ENCODE measurements at regions not wholly inside any gene's neighbourhood (a gene's known extent, or its start where the extent isn't known, plus 50 kb on each side); places are given as distances from the start of the nearest gene placed in this dataset.

- no peak overlapping the region for H3K4me3 ChIP-seq (ENCODE audit: severe bottlenecking)
- no peak overlapping the region for H3K27ac ChIP-seq (ENCODE audit: poor library complexity, severe bottlenecking)
- H3K4me1 ChIP-seq (ENCODE audit: insufficient read depth, poor library complexity, severe bottlenecking) = no peaks in the 10 kb centered on the region
- no peak for ATAC-seq (ENCODE audit: low read depth)
- H3K36me3 ChIP-seq (ENCODE audit: low read depth) = no peaks in the 10 kb centered on the region
- H3K9me3 ChIP-seq (ENCODE audit: severe bottlenecking) = peaks cover 3% of the 10 kb centered on the region
- TF ChIP-seq CTCF (IDR thresholded peaks at IDR 0.05; ENCODE audit: poor library complexity, severe bottlenecking) = no peak
- DNase-seq (ENCODE audit: low spot score) = no peak
- no peaks in the 10 kb centered on the region for H3K27me3 ChIP-seq (ENCODE audit: insufficient read depth, poor library complexity, severe bottlenecking)
These were observed 1276.6 kb upstream of the FLRT2 start for GRCh38 chr14:84253326-84253725.

DNA sequence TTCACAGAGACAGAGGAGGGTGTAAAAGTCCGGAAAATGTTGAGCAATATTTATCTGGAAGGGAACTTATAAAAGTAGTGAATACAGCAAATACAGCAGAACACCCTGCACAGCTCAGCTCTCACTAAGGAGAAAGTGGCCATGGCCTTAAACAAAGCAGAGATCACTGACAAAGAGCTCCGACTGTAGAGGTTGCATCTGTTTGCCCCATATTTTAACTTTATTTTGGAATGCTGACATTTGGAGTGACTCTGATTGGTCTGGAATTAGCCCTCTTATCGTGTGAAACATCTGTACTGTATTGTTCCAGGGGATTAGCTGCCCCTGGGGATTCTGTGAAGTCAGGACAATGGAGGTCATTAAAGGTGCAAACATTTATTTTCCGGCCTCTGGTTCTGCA, 1275.7 kb upstream of the FLRT2 start:
- H3K36me3 ChIP-seq (ENCODE audit: low read depth) = no peaks in the 10 kb centered on the region
- H3K4me3 ChIP-seq (ENCODE audit: severe bottlenecking) = no peak overlapping the region
- ATAC-seq (ENCODE audit: low read depth) (no peak), DNase-seq (ENCODE audit: low spot score) (no peak)
- H3K27me3 ChIP-seq (ENCODE audit: insufficient read depth, poor library complexity, severe bottlenecking) = no peaks in the 10 kb centered on the region
- TF ChIP-seq CTCF (IDR thresholded peaks at IDR 0.05; ENCODE audit: poor library complexity, severe bottlenecking) = no peak
- peaks cover 3% of the 10 kb centered on the region for H3K9me3 ChIP-seq (ENCODE audit: severe bottlenecking)
- no peaks in the 10 kb centered on the region for H3K4me1 ChIP-seq (ENCODE audit: insufficient read depth, poor library complexity, severe bottlenecking)
- H3K27ac ChIP-seq (ENCODE audit: poor library complexity, severe bottlenecking) = no peak overlapping the region

DNA sequence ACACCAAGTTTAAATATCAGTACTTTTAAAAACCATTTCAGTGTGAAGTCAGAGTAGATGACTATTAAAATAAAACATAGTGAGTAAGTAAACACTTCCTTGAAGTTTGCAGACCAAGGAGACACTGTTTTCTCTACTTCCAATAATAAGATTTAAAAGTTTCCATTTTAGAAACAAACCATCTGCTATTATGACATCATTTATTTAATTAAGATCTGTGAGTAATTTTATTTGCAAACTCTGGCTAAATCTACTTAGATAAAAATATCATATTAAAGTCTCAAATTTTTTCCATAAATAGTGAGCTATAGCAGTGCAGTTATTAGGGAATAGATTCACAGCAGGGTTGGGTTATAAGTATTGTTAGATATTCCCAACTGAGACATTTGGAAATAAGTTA, 1267.0 kb upstream of the FLRT2 start:
- no peaks in the 10 kb centered on the region for H3K36me3 ChIP-seq (ENCODE audit: low read depth)
- DNase-seq (ENCODE audit: low spot score) (no peak), ATAC-seq (ENCODE audit: low read depth) (no peak)
- no peak for TF ChIP-seq CTCF (IDR thresholded peaks at IDR 0.05; ENCODE audit: poor library complexity, severe bottlenecking)
- no peaks in the 10 kb centered on the region for H3K27me3 ChIP-seq (ENCODE audit: insufficient read depth, poor library complexity, severe bottlenecking)
- peaks cover 2% of the 10 kb centered on the region for H3K9me3 ChIP-seq (ENCODE audit: severe bottlenecking)
- H3K4me1 ChIP-seq (ENCODE audit: insufficient read depth, poor library complexity, severe bottlenecking) = no peaks in the 10 kb centered on the region
- H3K4me3 ChIP-seq (ENCODE audit: severe bottlenecking) = no peak overlapping the region
- no peak overlapping the region for H3K27ac ChIP-seq (ENCODE audit: poor library complexity, severe bottlenecking)

- no peaks in the 10 kb centered on the region for H3K9me3 ChIP-seq (ENCODE audit: severe bottlenecking)
- peaks cover 3% of the 10 kb centered on the region for H3K27me3 ChIP-seq (ENCODE audit: insufficient read depth, poor library complexity, severe bottlenecking)
- TF ChIP-seq CTCF (IDR thresholded peaks at IDR 0.05; ENCODE audit: poor library complexity, severe bottlenecking) = no peak
- DNase-seq (ENCODE audit: low spot score) (no peak), ATAC-seq (ENCODE audit: low read depth) (no peak)
- no peak overlapping the region for H3K27ac ChIP-seq (ENCODE audit: poor library complexity, severe bottlenecking)
- no peak overlapping the region for H3K4me3 ChIP-seq (ENCODE audit: severe bottlenecking)
- H3K4me1 ChIP-seq (ENCODE audit: insufficient read depth, poor library complexity, severe bottlenecking) = no peaks in the 10 kb centered on the region
- H3K36me3 ChIP-seq (ENCODE audit: low read depth) = no peaks in the 10 kb centered on the region
These were observed 1257.6 kb upstream of the FLRT2 start for GRCh38 chr14:84272290-84272721.

GRCh38 chr14:84273181-84273580, 1256.8 kb upstream of the FLRT2 start:
- peaks cover 3% of the 10 kb centered on the region for H3K27me3 ChIP-seq (ENCODE audit: insufficient read depth, poor library complexity, severe bottlenecking)
- DNase-seq (ENCODE audit: low spot score) = no peak
- no peak overlapping the region for H3K4me3 ChIP-seq (ENCODE audit: severe bottlenecking)
- no peaks in the 10 kb centered on the region for H3K9me3 ChIP-seq (ENCODE audit: severe bottlenecking)
- no peak overlapping the region for H3K27ac ChIP-seq (ENCODE audit: poor library complexity, severe bottlenecking)
- H3K36me3 ChIP-seq (ENCODE audit: low read depth) = no peaks in the 10 kb centered on the region
- TF ChIP-seq CTCF (IDR thresholded peaks at IDR 0.05; ENCODE audit: poor library complexity, severe bottlenecking) = no peak
- no peaks in the 10 kb centered on the region for H3K4me1 ChIP-seq (ENCODE audit: insufficient read depth, poor library complexity, severe bottlenecking)
- ATAC-seq (ENCODE audit: low read depth) = no peak

Data from RWPE2 (cell line).